ENCODE measurements at regions not wholly inside any gene's neighbourhood (a gene's known extent, or its start where the extent isn't known, plus 50 kb on each side); places are given as distances from the start of the nearest gene placed in this dataset.

- TF ChIP-seq, protein P1, sequence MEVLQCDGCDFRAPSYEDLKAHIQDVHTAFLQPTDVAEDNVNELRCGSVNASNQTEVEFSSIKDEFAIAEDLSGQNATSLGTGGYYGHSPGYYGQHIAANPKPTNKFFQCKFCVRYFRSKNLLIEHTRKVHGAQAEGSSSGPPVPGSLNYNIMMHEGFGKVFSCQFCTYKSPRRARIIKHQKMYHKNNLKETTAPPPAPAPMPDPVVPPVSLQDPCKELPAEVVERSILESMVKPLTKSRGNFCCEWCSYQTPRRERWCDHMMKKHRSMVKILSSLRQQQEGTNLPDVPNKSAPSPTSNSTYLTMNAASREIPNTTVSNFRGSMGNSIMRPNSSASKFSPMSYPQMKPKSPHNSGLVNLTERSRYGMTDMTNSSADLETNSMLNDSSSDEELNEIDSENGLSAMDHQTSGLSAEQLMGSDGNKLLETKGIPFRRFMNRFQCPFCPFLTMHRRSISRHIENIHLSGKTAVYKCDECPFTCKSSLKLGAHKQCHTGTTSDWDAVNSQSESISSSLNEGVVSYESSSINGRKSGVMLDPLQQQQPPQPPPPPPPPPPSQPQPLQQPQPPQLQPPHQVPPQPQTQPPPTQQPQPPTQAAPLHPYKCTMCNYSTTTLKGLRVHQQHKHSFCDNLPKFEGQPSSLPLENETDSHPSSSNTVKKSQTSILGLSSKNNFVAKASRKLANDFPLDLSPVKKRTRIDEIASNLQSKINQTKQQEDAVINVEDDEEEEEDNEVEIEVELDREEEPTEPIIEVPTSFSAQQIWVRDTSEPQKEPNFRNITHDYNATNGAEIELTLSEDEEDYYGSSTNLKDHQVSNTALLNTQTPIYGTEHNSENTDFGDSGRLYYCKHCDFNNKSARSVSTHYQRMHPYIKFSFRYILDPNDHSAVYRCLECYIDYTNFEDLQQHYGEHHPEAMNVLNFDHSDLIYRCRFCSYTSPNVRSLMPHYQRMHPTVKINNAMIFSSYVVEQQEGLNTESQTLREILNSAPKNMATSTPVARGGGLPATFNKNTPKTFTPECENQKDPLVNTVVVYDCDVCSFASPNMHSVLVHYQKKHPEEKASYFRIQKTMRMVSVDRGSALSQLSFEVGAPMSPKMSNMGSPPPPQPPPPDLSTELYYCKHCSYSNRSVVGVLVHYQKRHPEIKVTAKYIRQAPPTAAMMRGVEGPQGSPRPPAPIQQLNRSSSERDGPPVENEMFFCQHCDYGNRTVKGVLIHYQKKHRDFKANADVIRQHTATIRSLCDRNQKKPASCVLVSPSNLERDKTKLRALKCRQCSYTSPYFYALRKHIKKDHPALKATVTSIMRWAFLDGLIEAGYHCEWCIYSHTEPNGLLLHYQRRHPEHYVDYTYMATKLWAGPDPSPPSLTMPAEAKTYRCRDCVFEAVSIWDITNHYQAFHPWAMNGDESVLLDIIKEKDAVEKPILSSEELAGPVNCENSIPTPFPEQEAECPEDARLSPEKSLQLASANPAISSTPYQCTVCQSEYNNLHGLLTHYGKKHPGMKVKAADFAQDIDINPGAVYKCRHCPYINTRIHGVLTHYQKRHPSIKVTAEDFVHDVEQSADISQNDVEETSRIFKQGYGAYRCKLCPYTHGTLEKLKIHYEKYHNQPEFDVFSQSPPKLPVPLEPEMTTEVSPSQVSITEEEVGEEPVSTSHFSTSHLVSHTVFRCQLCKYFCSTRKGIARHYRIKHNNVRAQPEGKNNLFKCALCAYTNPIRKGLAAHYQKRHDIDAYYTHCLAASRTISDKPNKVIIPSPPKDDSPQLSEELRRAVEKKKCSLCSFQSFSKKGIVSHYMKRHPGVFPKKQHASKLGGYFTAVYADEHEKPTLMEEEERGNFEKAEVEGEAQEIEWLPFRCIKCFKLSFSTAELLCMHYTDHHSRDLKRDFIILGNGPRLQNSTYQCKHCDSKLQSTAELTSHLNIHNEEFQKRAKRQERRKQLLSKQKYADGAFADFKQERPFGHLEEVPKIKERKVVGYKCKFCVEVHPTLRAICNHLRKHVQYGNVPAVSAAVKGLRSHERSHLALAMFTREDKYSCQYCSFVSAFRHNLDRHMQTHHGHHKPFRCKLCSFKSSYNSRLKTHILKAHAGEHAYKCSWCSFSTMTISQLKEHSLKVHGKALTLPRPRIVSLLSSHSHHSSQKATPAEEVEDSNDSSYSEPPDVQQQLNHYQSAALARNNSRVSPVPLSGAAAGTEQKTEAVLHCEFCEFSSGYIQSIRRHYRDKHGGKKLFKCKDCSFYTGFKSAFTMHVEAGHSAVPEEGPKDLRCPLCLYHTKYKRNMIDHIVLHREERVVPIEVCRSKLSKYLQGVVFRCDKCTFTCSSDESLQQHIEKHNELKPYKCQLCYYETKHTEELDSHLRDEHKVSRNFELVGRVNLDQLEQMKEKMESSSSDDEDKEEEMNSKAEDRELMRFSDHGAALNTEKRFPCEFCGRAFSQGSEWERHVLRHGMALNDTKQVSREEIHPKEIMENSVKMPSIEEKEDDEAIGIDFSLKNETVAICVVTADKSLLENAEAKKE (CRISPR knock-in tag; IDR thresholded peaks at IDR 0.05) = no peak
- TF ChIP-seq REST (IDR thresholded peaks at IDR 0.05; ENCODE audit: unreplicated experiment) (no peak), CTCF (conservative IDR thresholded peaks at IDR 0.05; ENCODE audit: low read depth in 2 of 2) (no peak), CREB1 (CRISPR knock-in tag; IDR thresholded peaks at IDR 0.05; ENCODE audit: low read depth) (no peak)
These were observed 88.4 kb downstream of the ENC1 start (continued) for GRCh38 chr5:74552101-74552500.

Measured in GM23338 (cell line).